Ecto neural progenitor cell (in vitro differentiated cells): ENCODE measurements at regions not wholly inside any gene's neighbourhood (a gene's known extent, or its start where the extent isn't known, plus 50 kb on each side); places are given as distances from the start of the nearest gene placed in this dataset.
"Not testable (repeated sequence)": the region's sequence is repeated elsewhere in the genome, so short reads cannot be mapped to it uniquely, and the experiment has no call there.

Source experiments
- DNase-seq: peaks from one replicate; pipeline ENCODE4 v3.0.0-alpha.2; 2018; ENCODE audit warnings: low spot score

DNA sequence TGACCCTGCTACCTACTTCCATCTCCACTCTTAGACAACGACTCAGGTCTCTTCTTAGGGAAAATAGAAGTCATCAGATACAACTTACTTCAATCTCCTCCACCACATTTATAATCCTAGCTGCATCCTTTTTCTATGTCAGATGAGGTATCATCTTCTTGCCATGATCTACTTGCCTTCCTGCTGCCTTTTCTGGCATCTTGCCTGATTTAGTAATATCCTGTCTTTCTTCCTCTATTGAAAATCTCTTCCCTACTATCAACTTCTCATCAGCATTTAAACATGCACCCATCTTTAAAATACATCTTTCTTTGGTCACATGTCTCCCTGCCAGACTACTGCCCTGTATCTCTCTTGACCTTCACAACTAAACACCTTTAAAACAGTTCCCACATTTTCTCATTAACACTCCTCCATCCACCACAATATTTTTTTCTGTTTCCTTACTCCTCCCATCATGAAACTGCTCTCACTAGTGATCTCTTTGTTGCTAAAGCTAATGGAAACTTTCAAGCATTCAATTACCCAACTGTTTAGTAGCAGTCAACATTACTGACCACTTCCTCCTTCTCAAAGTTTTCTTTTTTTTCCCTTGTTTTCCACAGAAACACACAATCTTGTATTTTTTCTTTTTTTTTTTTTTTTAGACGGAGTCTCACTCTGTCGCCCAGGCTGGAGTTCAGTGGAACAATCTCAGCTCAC, 100.8 kb upstream of the CXorf66 start:
- no peak for DNase-seq

DNA sequence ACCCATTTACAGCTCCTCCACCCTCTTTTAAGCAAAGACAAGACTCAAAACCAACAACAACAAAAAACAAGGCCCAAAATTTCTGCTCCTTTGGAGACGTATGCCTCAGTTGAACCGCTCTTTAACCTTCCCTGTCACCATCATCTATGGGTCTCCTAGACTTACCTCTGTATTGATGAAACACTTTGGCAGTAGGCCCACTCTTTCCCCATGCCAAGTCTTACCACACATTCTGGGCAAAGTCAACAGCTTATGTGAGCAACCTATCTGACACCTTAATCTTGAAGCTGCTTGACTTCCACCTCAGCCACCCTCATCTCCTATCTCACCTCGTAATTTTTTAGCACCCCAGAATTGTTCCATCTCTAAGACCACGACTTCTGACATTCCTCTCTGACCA, 99.7 kb upstream of the CXorf66 start:
- DNase-seq, result no peak

DNA sequence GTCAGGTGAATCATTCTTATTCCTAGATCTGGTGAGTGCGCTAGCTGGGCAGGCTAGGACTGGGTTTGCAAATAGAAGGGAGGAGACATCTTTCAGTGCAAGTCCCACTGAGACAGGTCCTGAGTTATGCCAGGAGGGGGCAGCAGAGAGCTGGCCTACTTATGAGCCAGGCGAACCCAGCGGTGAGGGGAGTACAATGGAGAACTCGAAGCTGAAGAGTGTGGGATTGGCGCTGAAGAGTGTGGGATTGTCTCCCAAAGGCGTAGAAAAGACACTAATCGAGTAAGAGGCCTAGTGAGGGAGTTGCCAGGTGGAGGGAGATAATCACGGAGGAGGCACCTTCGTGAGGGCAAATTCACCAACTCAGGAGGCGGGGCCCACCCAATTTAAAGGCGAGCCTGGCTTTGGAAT, 91.7 kb upstream of the CXorf66 start:
- peak; percentile 81 for DNase-seq

DNA sequence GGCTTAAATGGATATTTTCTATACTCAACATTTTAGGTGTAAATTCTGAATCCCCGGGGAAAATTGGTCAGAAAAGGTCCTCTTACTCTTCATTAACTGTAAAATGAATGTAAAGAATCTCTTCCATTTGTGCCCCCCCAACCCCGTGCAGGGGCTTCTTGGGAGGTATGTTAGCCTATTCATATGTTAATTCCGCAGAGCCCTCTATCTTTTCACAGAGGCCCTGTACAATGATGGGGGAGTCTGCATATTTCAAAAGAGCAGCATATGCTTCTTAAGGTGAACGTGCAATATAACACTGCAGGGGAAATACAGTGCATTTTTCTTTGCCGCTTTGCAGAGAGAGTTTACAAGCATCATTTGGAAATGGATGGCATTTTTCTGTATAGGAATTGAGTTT, 88.5 kb upstream of the CXorf66 start:
- DNase-seq, result no peak

DNA sequence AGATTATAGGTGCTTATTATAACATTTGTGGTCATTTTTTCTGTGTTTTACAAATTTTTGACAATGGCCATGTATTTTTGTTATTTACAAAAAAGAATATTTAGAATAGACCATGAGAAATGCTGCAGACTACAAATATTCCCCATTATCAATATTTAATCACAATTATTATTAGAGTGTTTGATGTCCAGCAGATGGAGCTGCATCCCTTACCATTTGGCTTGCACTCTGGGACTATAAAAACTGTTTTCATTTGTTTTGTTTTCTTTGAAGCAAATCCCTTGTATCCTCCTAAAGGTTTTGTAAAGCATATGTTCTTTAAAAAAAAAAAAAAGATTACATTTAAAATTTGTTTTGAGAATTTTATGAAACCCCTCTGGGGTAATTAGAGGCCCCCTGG, 85.6 kb upstream of the CXorf66 start:
- no peak for DNase-seq

DNA sequence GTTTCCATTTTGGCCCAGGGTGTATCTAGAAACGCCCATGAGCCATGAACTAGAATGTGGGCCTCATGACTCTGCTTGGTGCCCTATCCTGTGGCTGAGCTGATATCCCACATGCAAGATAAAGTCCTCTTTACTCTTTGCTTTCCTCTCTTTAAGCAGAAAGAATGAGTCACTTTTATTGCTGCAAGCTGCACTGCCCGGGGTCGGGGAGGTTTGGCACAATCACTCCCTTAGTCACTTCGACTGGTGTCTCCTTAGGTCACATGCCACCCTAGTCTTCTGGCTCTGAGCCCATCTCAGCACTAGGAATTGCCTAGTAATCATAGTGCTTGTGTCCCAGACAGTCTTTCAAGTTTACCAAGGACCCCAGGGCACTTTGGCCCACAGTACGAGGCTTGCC, 75.1 kb upstream of the CXorf66 start:
- DNase-seq, result no peak

DNA sequence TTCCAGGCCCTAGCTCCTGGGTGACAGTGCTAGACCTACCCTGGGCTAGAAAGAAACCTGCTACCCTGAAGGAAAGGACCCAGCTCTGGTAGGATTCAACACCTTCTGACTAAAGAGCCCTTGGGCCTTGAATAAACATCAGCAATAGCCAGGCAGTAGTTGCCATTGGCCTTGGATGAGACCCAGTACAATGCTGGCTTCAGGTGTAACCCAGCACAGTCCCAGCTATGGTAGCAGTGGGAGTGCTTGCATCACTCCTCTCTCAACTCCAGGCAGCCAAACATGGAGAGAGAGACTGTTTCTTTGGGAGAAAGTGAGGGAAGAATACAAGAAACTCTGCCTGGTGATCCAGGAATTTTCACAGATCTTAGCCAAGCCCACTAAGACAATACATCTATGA, 73.5 kb upstream of the CXorf66 start:
- no peak for DNase-seq

DNA sequence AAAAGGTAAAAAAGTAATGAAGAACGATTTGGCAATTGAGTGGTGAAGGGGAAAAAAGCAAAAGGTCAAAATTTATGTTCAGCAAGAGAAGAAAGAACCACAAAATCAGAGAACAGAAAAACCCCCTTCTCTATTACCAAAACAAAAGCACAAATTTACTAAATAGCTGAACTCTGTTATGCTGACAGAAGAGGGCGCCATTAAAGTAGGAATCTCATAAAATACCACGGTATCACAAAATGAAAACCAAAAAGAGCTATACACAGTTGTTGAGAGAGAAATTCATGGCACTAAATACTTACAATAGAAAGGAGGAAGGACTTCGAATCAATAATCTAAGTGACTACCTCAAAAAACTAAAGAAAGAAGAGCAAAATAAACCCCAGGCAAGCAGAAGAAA, 69.6 kb upstream of the CXorf66 start:
- no peak for DNase-seq

DNA sequence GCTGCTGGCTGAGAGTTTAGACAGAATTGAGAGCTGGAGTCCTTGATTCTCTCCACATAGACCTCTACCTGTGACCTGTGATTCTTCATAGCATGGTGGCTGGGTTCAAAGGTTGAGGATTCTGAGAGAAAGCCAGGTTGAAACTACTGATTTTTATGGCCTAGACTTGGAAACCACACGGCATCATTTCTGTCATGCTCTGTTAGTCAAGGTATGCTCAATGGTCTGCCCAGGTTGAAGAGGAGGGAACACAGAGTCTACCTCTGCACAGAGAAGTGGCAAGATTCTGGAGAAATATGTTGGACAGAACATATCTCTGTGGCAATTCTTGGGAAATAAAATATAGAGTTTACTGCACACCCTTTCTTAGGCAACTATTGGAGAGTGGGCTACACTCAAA, 57.2 kb upstream of the CXorf66 start:
- no peak for DNase-seq

DNA sequence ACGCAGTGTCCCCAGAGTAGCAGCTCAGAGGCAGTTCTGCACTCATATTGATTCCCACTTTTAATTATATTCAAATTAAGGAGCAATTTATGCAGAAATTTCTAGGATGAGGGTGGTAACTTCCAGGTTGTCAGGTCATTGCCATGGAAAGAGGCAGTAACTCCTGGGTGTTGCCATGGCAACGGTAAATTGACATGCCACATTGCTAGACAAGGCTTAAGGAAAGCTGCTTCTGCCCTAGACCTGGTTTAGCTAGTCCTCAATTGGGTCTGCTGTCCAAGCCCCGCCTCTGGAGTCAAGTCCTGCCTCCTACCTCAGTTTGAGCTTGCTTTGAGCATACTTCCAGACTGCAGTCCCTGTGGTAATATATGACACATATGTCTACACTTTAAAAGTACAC, 53.8 kb upstream of the CXorf66 start:
- DNase-seq, result not testable (repeated sequence)
